ENCODE measurements at regions not wholly inside any gene's neighbourhood (a gene's known extent, or its start where the extent isn't known, plus 50 kb on each side); places are given as distances from the start of the nearest gene placed in this dataset.

- intact Hi-C loops (cut with DNase I): no loop called here
These were observed 123.5 kb upstream of the ZNF32 start for GRCh38 chr10:43772171-43772570.

GRCh38 chr10:43771675-43772074 lies 123.0 kb upstream of the ZNF32 start:
- H3K4me1 ChIP-seq: no peaks in the 10 kb centered on the region
- no peak overlapping the region for H3K27ac ChIP-seq
- ATAC-seq (no peak), DNase-seq (no peak)
- H3K9me3 ChIP-seq: no peaks in the 10 kb centered on the region
- intact Hi-C loops (cut with DNase I): no loop called here
- H3K36me3 ChIP-seq: no peaks in the 10 kb centered on the region
- no peak overlapping the region for H3K4me3 ChIP-seq
- H3K27me3 ChIP-seq: no peaks in the 10 kb centered on the region
- TF ChIP-seq CTCF (IDR thresholded peaks at IDR 0.05): no peak

More at GRCh38 chr10:43772171-43772570, 123.5 kb upstream of the ZNF32 start:
- TF ChIP-seq CTCF (IDR thresholded peaks at IDR 0.05): no peak
- DNase-seq (no peak), ATAC-seq (no peak)
- H3K27me3 ChIP-seq: no peaks in the 10 kb centered on the region
- no peaks in the 10 kb centered on the region for H3K36me3 ChIP-seq
- no peaks in the 10 kb centered on the region for H3K4me1 ChIP-seq
- no peak overlapping the region for H3K27ac ChIP-seq
- no peak overlapping the region for H3K4me3 ChIP-seq
- no peaks in the 10 kb centered on the region for H3K9me3 ChIP-seq

- H3K4me1 ChIP-seq: no peaks in the 10 kb centered on the region
- no peak overlapping the region for H3K27ac ChIP-seq
- DNase-seq (no peak), ATAC-seq (no peak)
- H3K27me3 ChIP-seq: no peaks in the 10 kb centered on the region
- intact Hi-C loops (cut with DNase I): no loop called here
- no peaks in the 10 kb centered on the region for H3K9me3 ChIP-seq
- no peak overlapping the region for H3K4me3 ChIP-seq
- no peaks in the 10 kb centered on the region for H3K36me3 ChIP-seq
- no peak for TF ChIP-seq CTCF (IDR thresholded peaks at IDR 0.05)
These were observed 116.8 kb upstream of the ZNF32 start for GRCh38 chr10:43765516-43765915.

- TF ChIP-seq CTCF (IDR thresholded peaks at IDR 0.05): no peak
These were observed 115.2 kb upstream of the ZNF32 start for GRCh38 chr10:43763846-43764245.

GRCh38 chr10:43760514-43760913 lies 111.8 kb upstream of the ZNF32 start:
- ATAC-seq (no peak), DNase-seq (no peak)
- intact Hi-C loops (cut with DNase I): no loop called here
- no peak overlapping the region for H3K4me3 ChIP-seq
- H3K9me3 ChIP-seq: no peaks in the 10 kb centered on the region
- H3K27me3 ChIP-seq: no peaks in the 10 kb centered on the region
- no peak for TF ChIP-seq CTCF (IDR thresholded peaks at IDR 0.05)
- no peak overlapping the region for H3K27ac ChIP-seq
- no peaks in the 10 kb centered on the region for H3K4me1 ChIP-seq
- no peaks in the 10 kb centered on the region for H3K36me3 ChIP-seq

More at GRCh38 chr10:43763846-43764245, 115.2 kb upstream of the ZNF32 start:
- intact Hi-C loops (cut with DNase I): no loop called here
- ATAC-seq: no peak
- DNase-seq: no peak
- Histone ChIP-seq H3K27me3 (no peaks in the 10 kb centered on the region), H3K4me3 (no peak overlapping the region), H3K36me3 (no peaks in the 10 kb centered on the region), H3K27ac (no peak overlapping the region), H3K9me3 (no peaks in the 10 kb centered on the region), H3K4me1 (no peaks in the 10 kb centered on the region)

GRCh38 chr10:43759216-43759615 lies 110.5 kb upstream of the ZNF32 start:
- Histone ChIP-seq H3K4me1 (no peaks in the 10 kb centered on the region), H3K4me3 (no peak overlapping the region), H3K27ac (no peak overlapping the region), H3K9me3 (no peaks in the 10 kb centered on the region), H3K36me3 (no peaks in the 10 kb centered on the region), H3K27me3 (no peaks in the 10 kb centered on the region)
- no peak for TF ChIP-seq CTCF (IDR thresholded peaks at IDR 0.05)
- no peak for DNase-seq
- intact Hi-C loops (cut with DNase I): no loop called here
- no peak for ATAC-seq
